Upper lobe of right lung (tissue), 1 donor: ENCODE measurements at regions not wholly inside any gene's neighbourhood (a gene's known extent, or its start where the extent isn't known, plus 50 kb on each side); places are given as distances from the start of the nearest gene placed in this dataset.

Experiments used
- ATAC-seq: fragments of 200-7000 bp; cut with Tn5 transposase; one replicate; pipeline ENCODE4 v1.9.1; 2020; ENCODE audit warnings: mild to moderate bottlenecking, moderate library complexity
- DNase-seq: peaks from one replicate; pipeline ENCODE4 v3.0.0-alpha.2; 2020
- H3K27ac ChIP-seq: fragments of 200-600 bp; one replicate; pipeline ENCODE4 v1.8.0; 2022
- H3K27me3 ChIP-seq: fragments of 200-600 bp; one replicate; pipeline ENCODE4 v1.8.0; 2022; ENCODE audit warnings: mild to moderate bottlenecking
- H3K36me3 ChIP-seq: fragments of 200-600 bp; one replicate; pipeline ENCODE4 v1.8.0; 2022
- H3K4me1 ChIP-seq: fragments of 200-600 bp; one replicate; pipeline ENCODE4 v1.8.0; 2022
- H3K4me3 ChIP-seq: fragments of 200-600 bp; one replicate; pipeline ENCODE4 v1.8.0; 2022; ENCODE audit warnings: mild to moderate bottlenecking
- H3K9me3 ChIP-seq: fragments of 200-600 bp; one replicate; pipeline ENCODE4 v1.8.0; 2022
- intact Hi-C: fragments of 100-400 bp; cut with DNase I; formaldehyde crosslinking; loops from one replicate; pipeline ENCODE4 v1.11.0; 2022
- TF ChIP-seq, protein P1 (sequence below): fragments of 200-600 bp; IDR thresholded peaks from one replicate; pipeline ENCODE4 v1.8.0; 2022; ENCODE audit warnings: antibody characterized with exemption
- donor health status: DM: no; HTN: yes; CAD: no; lungs with severe emphysema.

DNA sequence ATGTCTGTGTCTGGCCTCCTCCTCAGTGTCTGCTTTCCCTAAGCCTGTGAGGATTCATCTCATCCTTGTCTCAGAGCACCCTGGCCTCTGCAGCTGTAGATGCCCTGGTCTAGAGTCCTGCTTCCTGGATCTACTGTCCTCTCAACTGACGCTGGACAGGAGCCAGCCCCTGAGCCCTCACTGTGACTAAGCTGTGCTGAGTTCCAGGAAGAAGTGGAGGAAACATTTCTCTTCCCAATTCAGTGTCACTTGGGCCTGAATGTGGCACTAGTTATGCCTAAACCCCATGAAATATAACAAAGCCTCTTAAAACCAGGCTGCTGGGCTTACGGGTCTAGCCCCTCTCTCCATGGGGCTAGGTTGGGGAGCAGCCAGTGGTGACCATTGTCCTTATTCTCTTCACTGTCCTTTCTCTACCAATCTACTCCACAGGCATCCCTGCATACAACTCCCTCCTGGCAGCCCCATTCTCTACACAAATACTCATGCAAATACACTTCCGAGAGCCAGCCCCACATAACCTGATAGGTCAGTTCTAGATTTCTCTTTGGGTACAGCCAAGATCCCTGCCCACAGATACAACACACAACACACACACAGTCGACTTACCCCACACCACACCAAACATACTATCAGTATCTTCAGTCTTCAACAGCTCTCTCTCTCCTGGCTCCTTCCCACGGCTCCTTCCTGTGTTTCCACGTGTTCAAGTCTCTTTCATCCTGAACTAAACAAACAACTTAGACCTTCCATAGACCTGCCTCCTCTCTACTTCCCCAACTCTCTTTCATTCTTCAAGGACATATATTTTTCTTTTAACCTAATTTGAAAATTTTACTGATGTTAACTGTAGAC is 220.8 kb downstream of the SNX18 start:
- DNase-seq (peak; percentile 73), ATAC-seq (peak; percentile 75)
- intact Hi-C loops, result no loop called here
- Histone ChIP-seq H3K36me3 (no peaks in the 10 kb centered on the region), H3K27ac (no peak overlapping the region), H3K4me3 (no peak overlapping the region), H3K9me3 (no peaks in the 10 kb centered on the region), H3K4me1 (peaks cover 7% of the 10 kb centered on the region), H3K27me3 (no peaks in the 10 kb centered on the region)
- TF ChIP-seq, protein P1, sequence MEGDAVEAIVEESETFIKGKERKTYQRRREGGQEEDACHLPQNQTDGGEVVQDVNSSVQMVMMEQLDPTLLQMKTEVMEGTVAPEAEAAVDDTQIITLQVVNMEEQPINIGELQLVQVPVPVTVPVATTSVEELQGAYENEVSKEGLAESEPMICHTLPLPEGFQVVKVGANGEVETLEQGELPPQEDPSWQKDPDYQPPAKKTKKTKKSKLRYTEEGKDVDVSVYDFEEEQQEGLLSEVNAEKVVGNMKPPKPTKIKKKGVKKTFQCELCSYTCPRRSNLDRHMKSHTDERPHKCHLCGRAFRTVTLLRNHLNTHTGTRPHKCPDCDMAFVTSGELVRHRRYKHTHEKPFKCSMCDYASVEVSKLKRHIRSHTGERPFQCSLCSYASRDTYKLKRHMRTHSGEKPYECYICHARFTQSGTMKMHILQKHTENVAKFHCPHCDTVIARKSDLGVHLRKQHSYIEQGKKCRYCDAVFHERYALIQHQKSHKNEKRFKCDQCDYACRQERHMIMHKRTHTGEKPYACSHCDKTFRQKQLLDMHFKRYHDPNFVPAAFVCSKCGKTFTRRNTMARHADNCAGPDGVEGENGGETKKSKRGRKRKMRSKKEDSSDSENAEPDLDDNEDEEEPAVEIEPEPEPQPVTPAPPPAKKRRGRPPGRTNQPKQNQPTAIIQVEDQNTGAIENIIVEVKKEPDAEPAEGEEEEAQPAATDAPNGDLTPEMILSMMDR, result no peak

DNA sequence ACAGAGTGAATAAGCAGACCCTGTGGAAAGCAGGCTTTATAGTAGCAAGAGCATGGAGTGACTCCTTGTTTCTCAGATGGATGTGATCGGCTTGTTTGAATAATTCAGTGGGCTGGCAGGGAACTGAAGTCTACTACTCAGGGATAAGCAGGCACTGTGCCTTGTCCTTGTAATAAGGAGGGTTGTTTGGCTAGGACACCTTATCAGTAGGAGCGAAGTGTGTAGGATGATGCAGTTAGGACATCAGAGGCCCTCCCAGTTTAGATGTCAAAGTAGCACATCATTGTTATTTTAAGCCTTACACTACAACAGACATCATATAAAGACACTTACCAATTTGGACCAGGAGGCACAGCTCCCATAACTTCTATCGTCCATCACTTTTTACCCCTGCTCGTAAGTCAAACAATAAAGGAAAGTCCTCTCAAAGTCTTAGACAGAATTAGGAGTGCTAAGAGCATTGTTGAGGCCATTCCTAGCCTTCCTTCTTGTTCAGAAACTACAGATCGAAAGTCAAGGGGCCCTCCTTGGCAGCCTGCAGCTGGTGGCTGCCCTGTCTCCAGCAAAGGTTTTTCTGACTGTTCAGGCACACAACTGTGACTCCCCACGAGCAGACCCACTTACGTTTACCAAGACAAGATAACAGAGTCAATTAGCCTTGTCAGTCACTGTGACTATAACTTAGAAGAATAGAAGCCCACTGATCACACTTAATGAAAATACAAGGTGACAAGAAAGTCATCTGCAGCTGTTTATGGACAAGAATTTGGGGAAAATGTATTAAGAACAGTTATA is 218.6 kb downstream of the SNX18 start:
- H3K27ac ChIP-seq, result no peak overlapping the region
- no peaks in the 10 kb centered on the region for H3K4me1 ChIP-seq
- ATAC-seq (no peak), DNase-seq (no peak)
- no peaks in the 10 kb centered on the region for H3K27me3 ChIP-seq
- intact Hi-C loops, result no loop called here
- TF ChIP-seq, protein P1, result no peak
- H3K36me3 ChIP-seq, result no peaks in the 10 kb centered on the region
- no peak overlapping the region for H3K4me3 ChIP-seq
- no peaks in the 10 kb centered on the region for H3K9me3 ChIP-seq

DNA sequence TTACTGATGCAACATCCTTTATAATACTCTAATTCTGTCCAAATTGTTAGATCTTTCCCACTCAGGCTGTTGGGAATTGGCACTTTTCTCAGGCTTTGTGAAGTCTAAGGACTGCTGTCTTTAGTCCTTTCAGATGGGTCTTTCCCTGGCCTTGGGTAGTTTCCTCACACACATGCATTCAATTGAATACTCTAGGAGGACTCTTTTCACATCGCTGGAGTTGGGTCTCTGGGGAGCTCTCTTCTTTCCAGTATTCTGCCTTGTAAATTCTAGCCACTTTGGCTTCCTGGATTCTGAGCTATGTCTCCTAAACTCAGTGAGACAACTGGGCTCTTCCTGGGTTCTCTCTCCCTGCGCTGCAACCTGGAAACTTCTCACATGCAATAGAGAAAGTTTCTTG is 215.5 kb downstream of the SNX18 start:
- intact Hi-C loops, result no loop called here
- ATAC-seq (no peak), DNase-seq (no peak)
- Histone ChIP-seq H3K4me1 (no peaks in the 10 kb centered on the region), H3K36me3 (no peaks in the 10 kb centered on the region), H3K27ac (no peak overlapping the region), H3K9me3 (no peaks in the 10 kb centered on the region), H3K4me3 (no peak overlapping the region), H3K27me3 (no peaks in the 10 kb centered on the region)
- TF ChIP-seq, protein P1, result no peak

DNA sequence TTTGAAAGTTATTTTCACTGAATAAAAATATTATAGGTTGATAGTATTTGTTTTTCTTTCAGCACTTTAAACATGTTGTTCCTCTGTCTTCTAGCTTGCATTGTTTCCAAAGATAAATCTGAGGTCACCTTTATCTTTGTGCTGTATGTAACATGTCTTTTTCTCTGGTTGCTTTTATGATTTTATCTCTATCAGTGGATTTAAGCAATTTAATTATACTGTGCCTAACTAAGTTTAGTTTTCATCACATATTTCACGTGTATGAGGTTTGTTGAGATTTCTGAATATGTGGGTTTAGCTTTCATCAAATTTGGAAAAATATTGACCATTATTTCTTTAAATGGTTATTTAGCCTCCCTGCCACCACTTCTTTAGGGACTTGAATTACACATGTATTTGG is 214.5 kb downstream of the SNX18 start:
- H3K27me3 ChIP-seq, result no peaks in the 10 kb centered on the region
- no peak overlapping the region for H3K4me3 ChIP-seq
- H3K9me3 ChIP-seq, result no peaks in the 10 kb centered on the region
- TF ChIP-seq, protein P1, result no peak
- no peaks in the 10 kb centered on the region for H3K36me3 ChIP-seq
- intact Hi-C loops, result no loop called here
- DNase-seq, result no peak
- H3K27ac ChIP-seq, result no peak overlapping the region
- no peak for ATAC-seq
- H3K4me1 ChIP-seq, result no peaks in the 10 kb centered on the region

DNA sequence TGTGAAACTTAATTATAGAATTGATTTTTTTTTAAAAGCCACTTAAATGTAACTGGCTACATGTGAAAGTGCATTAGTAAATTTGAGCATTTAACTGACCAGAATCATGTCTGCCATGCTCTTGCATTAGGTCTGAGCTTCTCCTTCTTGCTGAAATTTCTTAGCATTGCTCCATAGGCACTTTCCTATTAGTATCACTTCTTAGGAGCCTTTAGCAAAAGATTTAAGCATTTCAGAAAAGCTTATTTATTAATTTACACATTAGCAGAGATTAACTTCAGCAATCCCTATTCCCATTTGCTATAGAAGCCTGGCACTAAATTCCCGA is 211.0 kb downstream of the SNX18 start:
- Histone ChIP-seq H3K36me3 (no peaks in the 10 kb centered on the region), H3K4me3 (no peak overlapping the region), H3K27ac (no peak overlapping the region), H3K9me3 (no peaks in the 10 kb centered on the region), H3K27me3 (no peaks in the 10 kb centered on the region), H3K4me1 (no peaks in the 10 kb centered on the region)
- intact Hi-C loops, result no loop called here
- no peak for ATAC-seq
- no peak for DNase-seq
- TF ChIP-seq, protein P1, result no peak
